ENCODE measurements at regions not wholly inside any gene's neighbourhood (a gene's known extent, or its start where the extent isn't known, plus 50 kb on each side); places are given as distances from the start of the nearest gene placed in this dataset.

GRCh38 chr2:230640540-230641011 lies 72.1 kb upstream of the CAB39 start:
- Histone ChIP-seq H3K4me1 (ENCODE audit: control insufficient read depth, insufficient read depth, low read length) (no peaks in the 10 kb centered on the region), H3K27ac (ENCODE audit: insufficient read depth, low read depth, low read length, poor library complexity, severe bottlenecking) (no peak overlapping the region), H3K4me3 (ENCODE audit: insufficient read depth, low read depth, low read length) (no peak overlapping the region), H3K27me3 (ENCODE audit: control insufficient read depth, insufficient read depth, low read length, poor library complexity, severe bottlenecking) (no peaks in the 10 kb centered on the region), H3K36me3 (ENCODE audit: control insufficient read depth, insufficient read depth, low read length) (no peaks in the 10 kb centered on the region), H3K9me3 (ENCODE audit: control insufficient read depth, low read length) (no peaks in the 10 kb centered on the region)
- 85 to 88% methylated on average over 4 to 5 of the region's 6 CpGs for WGBS, 2 experiments

- Histone ChIP-seq H3K36me3 (ENCODE audit: control insufficient read depth, insufficient read depth, low read length) (no peaks in the 10 kb centered on the region), H3K9me3 (ENCODE audit: control insufficient read depth, low read length) (no peaks in the 10 kb centered on the region), H3K27ac (ENCODE audit: insufficient read depth, low read depth, low read length, poor library complexity, severe bottlenecking) (no peak overlapping the region), H3K4me3 (ENCODE audit: insufficient read depth, low read depth, low read length) (no peak overlapping the region), H3K4me1 (ENCODE audit: control insufficient read depth, insufficient read depth, low read length) (no peaks in the 10 kb centered on the region), H3K27me3 (ENCODE audit: control insufficient read depth, insufficient read depth, low read length, poor library complexity, severe bottlenecking) (no peaks in the 10 kb centered on the region)
- 92 to 94% methylated on average over 2 to 4 of the region's 4 CpGs for WGBS, 2 experiments
Observed at GRCh38 chr2:230642966-230643365, 69.7 kb upstream of the CAB39 start.

GRCh38 chr2:230643576-230644291 lies 68.9 kb upstream of the CAB39 start:
- H3K27me3 ChIP-seq (ENCODE audit: control insufficient read depth, insufficient read depth, low read length, poor library complexity, severe bottlenecking): no peaks in the 10 kb centered on the region
- no peaks in the 10 kb centered on the region for H3K9me3 ChIP-seq (ENCODE audit: control insufficient read depth, low read length)
- no peak overlapping the region for H3K27ac ChIP-seq (ENCODE audit: insufficient read depth, low read depth, low read length, poor library complexity, severe bottlenecking)
- no peak overlapping the region for H3K4me3 ChIP-seq (ENCODE audit: insufficient read depth, low read depth, low read length)
- WGBS, 2 experiments: 87 to 92% methylated on average over 9 of the region's 9 CpGs
- no peaks in the 10 kb centered on the region for H3K4me1 ChIP-seq (ENCODE audit: control insufficient read depth, insufficient read depth, low read length)
- H3K36me3 ChIP-seq (ENCODE audit: control insufficient read depth, insufficient read depth, low read length): no peaks in the 10 kb centered on the region

- Histone ChIP-seq H3K4me1 (ENCODE audit: control insufficient read depth, insufficient read depth, low read length) (no peaks in the 10 kb centered on the region), H3K9me3 (ENCODE audit: control insufficient read depth, low read length) (no peaks in the 10 kb centered on the region), H3K27me3 (ENCODE audit: control insufficient read depth, insufficient read depth, low read length, poor library complexity, severe bottlenecking) (no peaks in the 10 kb centered on the region), H3K36me3 (ENCODE audit: control insufficient read depth, insufficient read depth, low read length) (no peaks in the 10 kb centered on the region), H3K4me3 (ENCODE audit: insufficient read depth, low read depth, low read length) (no peak overlapping the region), H3K27ac (ENCODE audit: insufficient read depth, low read depth, low read length, poor library complexity, severe bottlenecking) (no peak overlapping the region)
- WGBS, 2 experiments: 88 to 89% methylated on average over 6 of the region's 6 CpGs
Observed at GRCh38 chr2:230644356-230644935, 68.2 kb upstream of the CAB39 start.

- 93 to 97% methylated on average over 8 of the region's 8 CpGs for WGBS, 2 experiments
- no peaks in the 10 kb centered on the region for H3K36me3 ChIP-seq (ENCODE audit: control insufficient read depth, insufficient read depth, low read length)
- no peaks in the 10 kb centered on the region for H3K27me3 ChIP-seq (ENCODE audit: control insufficient read depth, insufficient read depth, low read length, poor library complexity, severe bottlenecking)
Observed at GRCh38 chr2:230648356-230648755, 64.3 kb upstream of the CAB39 start.

GRCh38 chr2:230650585-230651137 lies 62.0 kb upstream of the CAB39 start:
- WGBS, 2 experiments: 76 to 77% methylated on average over 7 of the region's 7 CpGs
- no peaks in the 10 kb centered on the region for H3K9me3 ChIP-seq (ENCODE audit: control insufficient read depth, low read length)
- H3K27ac ChIP-seq (ENCODE audit: insufficient read depth, low read depth, low read length, poor library complexity, severe bottlenecking): peak overlapping the region; percentile 57

More at GRCh38 chr2:230648356-230648755, 64.3 kb upstream of the CAB39 start:
- Histone ChIP-seq H3K27ac (ENCODE audit: insufficient read depth, low read depth, low read length, poor library complexity, severe bottlenecking) (no peak overlapping the region), H3K4me1 (ENCODE audit: control insufficient read depth, insufficient read depth, low read length) (peaks cover 4% of the 10 kb centered on the region), H3K9me3 (ENCODE audit: control insufficient read depth, low read length) (no peaks in the 10 kb centered on the region), H3K4me3 (ENCODE audit: insufficient read depth, low read depth, low read length) (no peak overlapping the region)

GRCh38 chr2:230654057-230654456 lies 58.6 kb upstream of the CAB39 start:
- no peak overlapping the region for H3K27ac ChIP-seq (ENCODE audit: insufficient read depth, low read depth, low read length, poor library complexity, severe bottlenecking)
- WGBS, 2 experiments: 78 to 83% methylated on average over 7 of the region's 7 CpGs
- no peaks in the 10 kb centered on the region for H3K27me3 ChIP-seq (ENCODE audit: control insufficient read depth, insufficient read depth, low read length, poor library complexity, severe bottlenecking)
- H3K4me3 ChIP-seq (ENCODE audit: insufficient read depth, low read depth, low read length): no peak overlapping the region
- H3K4me1 ChIP-seq (ENCODE audit: control insufficient read depth, insufficient read depth, low read length): peaks cover 9% of the 10 kb centered on the region
- H3K36me3 ChIP-seq (ENCODE audit: control insufficient read depth, insufficient read depth, low read length): no peaks in the 10 kb centered on the region
- H3K9me3 ChIP-seq (ENCODE audit: control insufficient read depth, low read length): no peaks in the 10 kb centered on the region

More at GRCh38 chr2:230650585-230651137, 62.0 kb upstream of the CAB39 start:
- Histone ChIP-seq H3K27me3 (ENCODE audit: control insufficient read depth, insufficient read depth, low read length, poor library complexity, severe bottlenecking) (no peaks in the 10 kb centered on the region), H3K4me3 (ENCODE audit: insufficient read depth, low read depth, low read length) (no peak overlapping the region), H3K4me1 (ENCODE audit: control insufficient read depth, insufficient read depth, low read length) (peaks cover 9% of the 10 kb centered on the region), H3K36me3 (ENCODE audit: control insufficient read depth, insufficient read depth, low read length) (no peaks in the 10 kb centered on the region)

- 94 to 95% methylated on average over 12 of the region's 12 CpGs for WGBS, 2 experiments
- Histone ChIP-seq H3K9me3 (ENCODE audit: control insufficient read depth, low read length) (no peaks in the 10 kb centered on the region), H3K36me3 (ENCODE audit: control insufficient read depth, insufficient read depth, low read length) (no peaks in the 10 kb centered on the region), H3K27me3 (ENCODE audit: control insufficient read depth, insufficient read depth, low read length, poor library complexity, severe bottlenecking) (no peaks in the 10 kb centered on the region), H3K27ac (ENCODE audit: insufficient read depth, low read depth, low read length, poor library complexity, severe bottlenecking) (no peak overlapping the region), H3K4me3 (ENCODE audit: insufficient read depth, low read depth, low read length) (no peak overlapping the region), H3K4me1 (ENCODE audit: control insufficient read depth, insufficient read depth, low read length) (peaks cover 5% of the 10 kb centered on the region)
Observed at GRCh38 chr2:230657462-230657861, 55.2 kb upstream of the CAB39 start.

GRCh38 chr2:230657906-230658305 lies 54.7 kb upstream of the CAB39 start:
- Histone ChIP-seq H3K9me3 (ENCODE audit: control insufficient read depth, low read length) (no peaks in the 10 kb centered on the region), H3K36me3 (ENCODE audit: control insufficient read depth, insufficient read depth, low read length) (no peaks in the 10 kb centered on the region), H3K4me1 (ENCODE audit: control insufficient read depth, insufficient read depth, low read length) (peaks cover 5% of the 10 kb centered on the region), H3K4me3 (ENCODE audit: insufficient read depth, low read depth, low read length) (no peak overlapping the region), H3K27me3 (ENCODE audit: control insufficient read depth, insufficient read depth, low read length, poor library complexity, severe bottlenecking) (no peaks in the 10 kb centered on the region), H3K27ac (ENCODE audit: insufficient read depth, low read depth, low read length, poor library complexity, severe bottlenecking) (no peak overlapping the region)
- 93 to 94% methylated on average over 10 of the region's 10 CpGs for WGBS, 2 experiments

- Histone ChIP-seq H3K4me1 (ENCODE audit: control insufficient read depth, insufficient read depth, low read length) (peaks cover 5% of the 10 kb centered on the region), H3K27me3 (ENCODE audit: control insufficient read depth, insufficient read depth, low read length, poor library complexity, severe bottlenecking) (no peaks in the 10 kb centered on the region), H3K36me3 (ENCODE audit: control insufficient read depth, insufficient read depth, low read length) (no peaks in the 10 kb centered on the region), H3K4me3 (ENCODE audit: insufficient read depth, low read depth, low read length) (no peak overlapping the region), H3K9me3 (ENCODE audit: control insufficient read depth, low read length) (no peaks in the 10 kb centered on the region), H3K27ac (ENCODE audit: insufficient read depth, low read depth, low read length, poor library complexity, severe bottlenecking) (no peak overlapping the region)
- 87 to 90% methylated on average over 1 of the region's 1 CpG for WGBS, 2 experiments
Observed at GRCh38 chr2:230658577-230658876, 54.1 kb upstream of the CAB39 start.

Measured in ectodermal cell (in vitro differentiated cells).